Neuronal stem cell (in vitro differentiated cells): ENCODE measurements at regions not wholly inside any gene's neighbourhood (a gene's known extent, or its start where the extent isn't known, plus 50 kb on each side); places are given as distances from the start of the nearest gene placed in this dataset. TPM values are rescaled to one million over a fixed set of nuclear protein-coding genes. Genes with fewer than 3 reads are reported as not detected.

Source experiments
- small RNA-seq: library from polyadenylated mRNA; stranded (forward); fragments of <200 nt; extraction: miRNeasy Mini kit (QIAGEN cat#:217004); gene quantifications from one replicate; pipeline ENCODE3, GENCODE V24; 2013; ENCODE audit not compliant: insufficient read depth

Small RNAs in the stretch of these regions (small RNA-seq; reads per million reads assigned to genes)
- gene AC097499.1 (not detected), gene RNU6-259P (not detected)
